Endodermal cell (in vitro differentiated cells): ENCODE measurements at regions not wholly inside any gene's neighbourhood (a gene's known extent, or its start where the extent isn't known, plus 50 kb on each side); places are given as distances from the start of the nearest gene placed in this dataset.

Experiments used
- DNase-seq: peaks from one replicate; pipeline ENCODE4 v3.0.0-alpha.2; 2017
- H3K27ac ChIP-seq: 2 replicates; pipeline ENCODE4 v1.5.1; 2013; ENCODE audit warnings: mild to moderate bottlenecking, low read depth, low read length, moderate library complexity
- H3K27me3 ChIP-seq: 2 replicates; pipeline ENCODE4 v1.6.1; 2013; ENCODE audit warnings: mild to moderate bottlenecking, low read length, moderate library complexity; ENCODE audit not compliant: insufficient read depth, control insufficient read depth, poor library complexity, severe bottlenecking
- H3K36me3 ChIP-seq: 2 replicates; pipeline ENCODE4 v1.7.0; 2013; ENCODE audit warnings: mild to moderate bottlenecking, low read length, moderate library complexity; ENCODE audit not compliant: control insufficient read depth, insufficient read depth
- H3K4me1 ChIP-seq: one replicate; pipeline ENCODE4 v1.7.0; 2013; ENCODE audit warnings: low read length; ENCODE audit not compliant: control insufficient read depth, insufficient read depth
- H3K4me3 ChIP-seq: 2 replicates; pipeline ENCODE4 v1.5.1; 2013; ENCODE audit warnings: mild to moderate bottlenecking, low read length, moderate library complexity
- H3K9ac ChIP-seq: 2 replicates; pipeline ENCODE4 v1.6.1; 2013; ENCODE audit warnings: mild to moderate bottlenecking, low read length, moderate library complexity; ENCODE audit not compliant: poor library complexity, severe bottlenecking; ENCODE audit errors: extremely low read depth
- H3K9me3 ChIP-seq: 2 replicates; pipeline ENCODE4 v1.6.1; 2013; ENCODE audit warnings: mild to moderate bottlenecking, low read length, moderate library complexity; ENCODE audit not compliant: control insufficient read depth
- H3K27ac Mint-ChIP-seq: 2 replicates; pipeline ENCODE4 v1.8.0; 2020; ENCODE audit warnings: mixed read lengths
- H3K27me3 Mint-ChIP-seq: 2 replicates; pipeline ENCODE4 v1.8.0; 2021; ENCODE audit warnings: mild to moderate bottlenecking, mixed read lengths; ENCODE audit not compliant: insufficient read depth
- H3K36me3 Mint-ChIP-seq: 2 replicates; pipeline ENCODE4 v1.8.0; 2020; ENCODE audit warnings: low read depth, mixed read lengths
- H3K4me1 Mint-ChIP-seq: 2 replicates; pipeline ENCODE4 v1.8.0; 2020; ENCODE audit warnings: mixed read lengths
- H3K4me3 Mint-ChIP-seq: 2 replicates; pipeline ENCODE4 v1.8.0; 2020; ENCODE audit warnings: mild to moderate bottlenecking, moderate library complexity, mixed read lengths
- H3K9me3 Mint-ChIP-seq: 2 replicates; pipeline ENCODE4 v1.8.0; 2020; ENCODE audit warnings: mild to moderate bottlenecking, mixed read lengths
- CTCF ChIP-seq: fragments of 200-600 bp; sonication (generic); conservative IDR thresholded peaks from 2 replicates; pipeline ENCODE4 v1.5.0; 2021; ENCODE audit warnings: antibody characterized with exemption, mild to moderate bottlenecking
- WGBS, 2 experiments: methylation state at CpG; one replicate each; pipeline versions ENCODE4 v1.1.5 to v1.1.7; 2013; ENCODE audit warnings: missing lambda C conversion rate in 2 of 2, mixed read lengths in 1 of 2; ENCODE audit not compliant: insufficient coverage in 1 of 2, insufficient read length in 1 of 2; 5-methylcytosine and 5-hydroxymethylcytosine counted together

GRCh38 chr2:37477921-37478320 lies 133.5 kb downstream of the QPCT start:
- Mint-ChIP-seq H3K4me3 (no peak overlapping the region), H3K9me3 (peaks cover 19% of the 10 kb centered on the region), H3K27me3 (no peaks in the 10 kb centered on the region), H3K4me1 (peaks cover 28% of the 10 kb centered on the region), H3K27ac (no peak overlapping the region), H3K36me3 (peaks cover 10% of the 10 kb centered on the region)
- Histone ChIP-seq H3K36me3 (no peaks in the 10 kb centered on the region), H3K4me3 (no peak overlapping the region), H3K9ac (no peak overlapping the region), H3K27ac (no peak overlapping the region), H3K9me3 (peaks cover 21% of the 10 kb centered on the region), H3K4me1 (peaks cover 4% of the 10 kb centered on the region), H3K27me3 (no peaks in the 10 kb centered on the region)
- no peak for DNase-seq
- TF ChIP-seq CTCF = no peak

GRCh38 chr2:37481244-37481643 lies 136.8 kb downstream of the QPCT start:
- Histone ChIP-seq H3K4me1 (no peaks in the 10 kb centered on the region), H3K9ac (no peak overlapping the region), H3K27me3 (no peaks in the 10 kb centered on the region), H3K27ac (no peak overlapping the region), H3K36me3 (no peaks in the 10 kb centered on the region), H3K4me3 (no peak overlapping the region), H3K9me3 (peaks cover 27% of the 10 kb centered on the region)
- TF ChIP-seq CTCF = no peak
- Mint-ChIP-seq H3K4me3 (no peak overlapping the region), H3K27ac (no peak overlapping the region), H3K4me1 (peaks cover 6% of the 10 kb centered on the region), H3K9me3 (peaks cover 21% of the 10 kb centered on the region), H3K27me3 (no peaks in the 10 kb centered on the region), H3K36me3 (peaks cover 12% of the 10 kb centered on the region)
- 95 to 100% methylated on average over 1 to 2 of the region's 2 CpGs for WGBS, 2 experiments
- DNase-seq = no peak

GRCh38 chr2:37489041-37489456 lies 144.6 kb downstream of the QPCT start:
- no peaks in the 10 kb centered on the region for H3K36me3 ChIP-seq
- H3K4me3 Mint-ChIP-seq = no peak overlapping the region

More at GRCh38 chr2:37489041-37489456, 144.6 kb downstream of the QPCT start:
- H3K27me3 ChIP-seq = no peaks in the 10 kb centered on the region
- Mint-ChIP-seq H3K27ac (no peak overlapping the region), H3K9me3 (peaks cover 24% of the 10 kb centered on the region), H3K36me3 (peaks cover 8% of the 10 kb centered on the region), H3K4me1 (no peaks in the 10 kb centered on the region), H3K27me3 (no peaks in the 10 kb centered on the region)
- peaks cover 20% of the 10 kb centered on the region for H3K9me3 ChIP-seq
- no peak overlapping the region for H3K9ac ChIP-seq
- H3K4me1 ChIP-seq = peaks cover 3% of the 10 kb centered on the region
- H3K4me3 ChIP-seq = no peak overlapping the region
- TF ChIP-seq CTCF = no peak
- H3K27ac ChIP-seq = no peak overlapping the region
- WGBS, 2 experiments = 91 to 93% methylated on average over 2 to 6 of the region's 6 CpGs
- DNase-seq = no peak
